ENCODE measurements at regions not wholly inside any gene's neighbourhood (a gene's known extent, or its start where the extent isn't known, plus 50 kb on each side); places are given as distances from the start of the nearest gene placed in this dataset.

DNA sequence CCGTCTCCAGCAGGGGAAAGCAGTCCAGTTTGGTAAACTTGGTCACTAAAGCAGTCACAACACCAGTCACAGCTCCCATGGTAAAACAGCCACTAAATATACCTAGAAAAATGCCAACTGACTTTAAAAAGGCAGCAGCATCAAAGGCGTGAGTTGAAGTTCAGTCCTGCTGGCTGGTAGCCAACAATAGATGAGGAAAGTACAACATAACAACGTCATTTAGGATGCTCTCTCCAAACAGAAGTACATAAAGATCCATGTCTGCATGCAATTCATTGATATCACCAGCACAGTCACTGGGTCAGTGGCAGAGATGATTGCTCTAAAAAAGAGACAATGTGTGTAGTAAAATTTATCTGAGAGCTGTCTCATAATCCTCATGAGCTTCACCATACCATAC is 59.3 kb upstream of the TMPO start:
- Histone ChIP-seq H3K14ac (ENCODE audit: insufficient read depth, low read length) (no peak overlapping the region), H3K9me3 (ENCODE audit: control insufficient read depth, low read depth, low read length) (no peaks in the 10 kb centered on the region), H2AFZ (ENCODE audit: low read length) (no peak overlapping the region), H3K4me2 (ENCODE audit: insufficient read depth, insufficient read length, low read length) (no peak overlapping the region), H2BK120ac (ENCODE audit: low read depth, low read length, poor library complexity, severe bottlenecking) (no peak overlapping the region), H2BK5ac (ENCODE audit: insufficient read length, low read length) (no peak overlapping the region), H2BK12ac (ENCODE audit: insufficient read length, low read depth, low read length) (no peak overlapping the region), H4K5ac (ENCODE audit: insufficient read length, low read depth, low read length) (no peak overlapping the region), H3K18ac (ENCODE audit: insufficient read length, low read depth, low read length) (no peak overlapping the region), H3K79me1 (ENCODE audit: insufficient read depth, low read depth, low read length, poor library complexity, severe bottlenecking) (no peaks in the 10 kb centered on the region), H2AK5ac (ENCODE audit: insufficient read length, low read length) (no peak overlapping the region), H3K27ac (ENCODE audit: insufficient read length, low read depth, low read length) (no peak overlapping the region), H3K56ac (ENCODE audit: insufficient read length, low read depth, low read length) (no peak overlapping the region), H2BK15ac (ENCODE audit: low read depth, low read length) (no peak overlapping the region), H2BK20ac (ENCODE audit: low read depth, low read length, poor library complexity, severe bottlenecking) (no peak overlapping the region), H3T11ph (ENCODE audit: low read length) (no peak overlapping the region), H3K27me3 (ENCODE audit: insufficient read depth, low read length) (peaks cover 6% of the 10 kb centered on the region; the same call in 1 of the 2 replicates), H4K20me1 (ENCODE audit: control insufficient read depth, insufficient read depth, insufficient read length) (no peaks in the 10 kb centered on the region), H3K23ac (ENCODE audit: insufficient read length, low read depth, low read length) (no peak overlapping the region), H3K23me2 (ENCODE audit: insufficient read length, low read depth, low read length, poor library complexity, severe bottlenecking) (peaks cover 3% of the 10 kb centered on the region), H3K4ac (ENCODE audit: low read depth, low read length) (no peak overlapping the region), H3K79me2 (ENCODE audit: insufficient read depth, low read length) (no peaks in the 10 kb centered on the region), H4K8ac (replicated peaks; ENCODE audit: insufficient read length, low read depth, low read length) (no peak overlapping the region), H4K91ac (ENCODE audit: insufficient read length, low read depth, low read length) (no peak overlapping the region), H3K4me1 (ENCODE audit: insufficient read depth, low read length) (peaks cover 4% of the 10 kb centered on the region; the same call in 1 of the 2 replicates), H3K9ac (ENCODE audit: extremely low read depth, insufficient read length, low read length) (no peak overlapping the region)
- Mint-ChIP-seq H3K4me1 (peaks cover 4 to 7% of the 10 kb centered on the region in 2 experiments), H3K27me3 (ENCODE audit: low read depth) (peaks cover 12% of the 10 kb centered on the region), H3K27ac (no peak overlapping the region), H3K9me3 (0 out of 5 replicates have a peak, but pooled peaks cover 0 to 4% of the 10 kb centered on the region in 2 experiments), H3K4me3 (no peak overlapping the region), H3K36me3 (ENCODE audit: insufficient read depth in 1 of 3, low read depth in 3 of 3) (peaks cover 0 to 3% (median 0%) of the 10 kb centered on the region in 3 experiments; a peak in 2 of 7 replicates)
- no CpG with 5 or more reads among the region's 3 CpGs for WGBS (ENCODE audit: extremely low coverage, insufficient read length, low lambda C conversion rate)
- no peak for TF ChIP-seq CTCF (conservative IDR thresholded peaks at IDR 0.05)
- no peak for DNase-seq

Measured in H9 (cell line).